SKM-1 treated with dmso at 0.1 percent for 144 hours (cell line): ENCODE measurements at regions not wholly inside any gene's neighbourhood (a gene's known extent, or its start where the extent isn't known, plus 50 kb on each side); places are given as distances from the start of the nearest gene placed in this dataset.
"Not testable (repeated sequence)": the region's sequence is repeated elsewhere in the genome, so short reads cannot be mapped to it uniquely, and the experiment has no call there.

Experiments used
- DNase-seq: peaks from one replicate; lab custom pipeline; 2025; ENCODE audit not compliant: unreplicated experiment; lab: John Stamatoyannopoulos, UW

- no peak for DNase-seq
Observed at GRCh38 chr6:86276056-86276455, 633.4 kb upstream of the SYNCRIP start.

DNA sequence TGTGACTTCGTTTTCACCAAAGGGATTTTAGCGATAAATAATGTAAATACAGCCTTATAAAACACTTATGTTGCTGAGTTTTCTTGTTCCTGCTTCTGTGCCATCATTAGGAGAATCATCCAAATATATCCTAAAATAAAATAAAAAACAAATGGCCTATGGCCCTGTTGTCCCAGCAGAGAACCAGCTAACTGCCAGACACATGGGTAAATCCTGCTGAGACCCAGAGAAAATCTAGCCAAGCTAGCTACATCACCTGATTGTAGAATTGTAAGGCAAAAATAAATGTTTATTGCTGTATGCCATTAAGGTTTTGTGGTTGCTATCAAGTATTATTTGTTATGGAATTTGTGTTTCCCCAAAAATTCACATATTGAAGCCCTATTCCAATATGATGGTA is 631.2 kb upstream of the SYNCRIP start:
- DNase-seq = no peak

DNA sequence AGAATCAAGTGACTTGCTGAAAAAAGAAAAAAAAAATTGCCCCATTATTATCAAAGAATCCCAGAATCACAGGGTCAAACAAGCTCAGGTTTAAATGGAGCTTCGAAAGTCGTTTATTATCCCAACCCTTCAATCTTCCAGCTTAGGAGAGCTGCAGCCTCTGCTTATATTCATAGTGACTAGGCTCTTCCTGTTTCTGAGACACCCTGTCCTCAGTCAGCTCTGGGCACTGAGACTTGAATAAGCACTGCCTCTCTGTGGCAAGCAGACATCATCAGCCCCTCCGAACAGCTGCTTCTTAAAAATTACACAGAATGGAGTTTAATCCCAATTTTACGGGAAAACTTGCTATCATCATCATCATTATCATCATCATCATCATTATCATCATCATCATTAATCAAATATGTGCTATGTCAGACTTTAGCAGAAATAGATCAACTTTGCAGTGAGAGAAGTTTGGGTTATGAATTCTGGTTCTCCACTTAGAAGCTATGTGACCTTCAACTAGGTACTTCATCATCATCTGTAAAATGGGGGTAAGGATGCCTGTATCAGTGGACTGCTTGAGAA is 614.0 kb upstream of the SYNCRIP start:
- DNase-seq = no peak

DNA sequence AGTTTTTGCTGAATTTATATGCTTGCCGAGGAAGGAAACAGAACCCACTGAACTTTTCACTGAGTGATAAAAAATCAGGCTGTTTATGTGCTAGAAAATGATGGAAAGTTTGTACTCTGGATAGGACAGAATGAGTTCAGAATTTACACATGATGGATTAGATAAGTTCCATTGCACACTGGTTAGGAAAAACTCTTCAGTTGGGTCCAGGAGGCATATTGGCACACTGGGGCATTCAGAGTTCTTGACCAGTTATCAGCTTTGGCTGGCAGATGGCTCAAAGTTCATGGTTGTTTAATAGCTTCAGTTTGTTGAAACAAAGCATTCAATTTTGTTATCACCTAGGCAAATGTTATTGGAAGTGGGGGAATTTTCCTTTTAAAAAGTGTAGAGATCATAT is 613.3 kb upstream of the SYNCRIP start:
- no peak for DNase-seq

DNA sequence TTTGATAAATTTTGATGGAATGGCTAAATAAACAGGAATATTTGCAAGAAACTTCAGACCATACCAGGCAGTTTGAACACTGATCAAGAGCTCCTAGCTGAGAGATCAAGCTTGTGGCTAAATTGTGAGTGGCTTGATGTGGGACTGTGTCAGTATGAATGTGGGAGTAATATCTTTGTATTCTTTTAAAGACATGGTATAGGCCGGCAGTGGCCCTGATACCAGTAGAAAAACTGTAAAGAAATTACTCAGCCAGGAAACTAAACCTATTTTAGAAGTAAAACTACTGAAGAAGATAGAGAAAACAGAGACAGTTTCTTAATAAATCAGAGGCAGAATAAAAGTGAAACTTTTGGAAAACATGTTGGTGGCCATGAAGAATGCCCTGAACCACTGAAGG is 608.4 kb upstream of the SYNCRIP start:
- DNase-seq = no peak

- DNase-seq = no peak
Observed at GRCh38 chr6:86217906-86218305, 575.2 kb upstream of the SYNCRIP start.

- no peak for DNase-seq
Observed at GRCh38 chr6:86215323-86215722, 572.6 kb upstream of the SYNCRIP start.

DNA sequence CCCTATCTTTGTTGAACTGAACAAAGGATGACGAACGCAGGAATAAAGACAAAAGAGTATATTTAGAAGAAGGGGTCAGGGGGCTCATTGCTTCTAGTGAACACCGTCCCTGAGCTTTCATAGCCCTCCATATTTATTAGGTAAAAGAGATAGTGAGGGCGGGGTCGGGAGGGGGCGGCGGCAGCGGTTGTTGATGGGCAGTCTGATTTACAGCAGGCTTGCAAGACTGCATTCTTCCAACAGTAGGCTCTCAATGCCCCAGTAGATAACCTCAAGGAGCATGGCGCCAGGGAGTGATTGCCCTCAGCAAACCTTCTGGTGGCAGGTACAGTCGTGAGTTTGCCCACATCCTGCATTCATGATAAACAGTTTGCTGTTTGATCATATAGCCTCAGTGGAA is 563.3 kb upstream of the SYNCRIP start:
- DNase-seq = no peak

DNA sequence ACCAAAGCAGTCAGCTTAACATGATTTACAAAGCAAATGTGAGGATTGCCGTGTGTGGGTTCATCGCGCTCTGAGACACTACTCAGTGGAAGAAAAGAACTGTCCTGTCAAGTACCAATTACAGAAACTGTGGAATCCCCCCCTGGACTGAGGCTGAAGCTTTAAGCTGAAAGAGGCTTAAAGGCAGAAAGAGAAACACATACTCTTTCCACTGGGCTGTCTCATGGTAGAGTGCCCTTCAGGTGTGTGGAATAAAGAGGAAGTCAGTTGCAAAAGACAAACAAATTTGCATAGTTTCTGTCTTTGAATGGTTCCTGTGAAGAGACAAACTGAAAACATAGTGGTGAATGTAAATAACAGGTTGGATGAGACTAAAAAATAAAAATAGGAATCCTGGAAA is 560.4 kb upstream of the SYNCRIP start:
- DNase-seq = no peak

DNA sequence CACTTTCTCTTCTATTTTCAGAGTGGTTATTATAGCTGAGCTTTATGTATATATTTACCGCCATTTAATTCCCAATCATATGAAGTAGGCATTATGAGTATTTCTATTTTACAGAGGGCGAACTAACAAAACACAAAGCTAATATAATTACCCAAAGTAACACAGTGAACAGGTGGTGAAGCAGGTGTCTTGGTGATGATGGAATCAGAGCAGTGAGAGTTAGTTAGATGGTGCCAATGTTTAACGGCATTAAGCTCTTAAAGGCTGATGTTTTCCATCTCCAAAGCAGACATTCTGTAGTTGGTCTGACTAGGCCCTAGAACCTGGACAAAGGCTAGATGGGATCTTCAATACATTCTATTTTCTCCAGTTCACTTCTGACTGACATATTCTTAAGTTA is 551.1 kb upstream of the SYNCRIP start:
- DNase-seq = no peak

DNA sequence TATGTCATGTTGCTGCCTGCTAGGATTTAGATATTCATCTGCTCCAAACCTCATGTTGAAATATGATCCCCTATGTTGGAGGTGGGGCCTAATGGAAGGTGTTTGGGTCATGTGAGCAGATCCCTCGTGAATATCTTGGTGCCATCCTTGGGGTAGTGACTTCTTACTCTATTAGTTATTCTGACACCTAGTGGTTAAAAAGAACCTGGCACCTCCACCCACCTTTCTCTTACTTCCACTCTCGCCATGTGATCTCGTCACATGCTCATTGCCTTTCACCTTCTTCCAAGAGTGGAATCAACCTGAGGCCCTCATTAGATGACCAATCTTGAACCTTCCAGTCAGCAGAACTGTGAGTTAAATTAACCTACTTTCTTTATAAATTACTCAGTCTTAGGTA is 549.4 kb upstream of the SYNCRIP start:
- DNase-seq = peak; percentile 4

- DNase-seq = not testable (repeated sequence)
Observed at GRCh38 chr6:86175149-86175548, 532.5 kb upstream of the SYNCRIP start.

DNA sequence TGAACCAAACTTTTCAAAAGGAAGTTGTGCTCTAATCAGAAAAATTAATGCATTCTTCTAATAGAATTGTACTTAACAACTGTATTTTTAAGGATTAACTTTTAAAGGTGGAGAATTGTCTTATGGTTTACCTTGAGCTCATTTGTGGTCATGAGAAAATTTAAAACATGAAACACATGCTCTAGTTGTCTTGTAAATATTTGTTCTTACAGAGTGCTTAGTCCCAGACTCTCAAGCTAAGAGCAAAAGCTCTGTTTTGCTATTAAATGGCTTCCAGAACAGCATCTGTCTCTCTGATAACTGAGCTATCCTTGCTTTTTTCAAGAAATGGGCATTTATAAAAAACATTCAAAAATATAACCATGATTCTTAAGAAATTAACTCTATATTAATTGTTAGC is 512.2 kb upstream of the SYNCRIP start:
- DNase-seq = no peak

GRCh38 chr6:86153521-86153920 is 510.8 kb upstream of the SYNCRIP start:
- DNase-seq = no peak

- no peak for DNase-seq
Observed at GRCh38 chr6:86152546-86152945, 509.9 kb upstream of the SYNCRIP start.

DNA sequence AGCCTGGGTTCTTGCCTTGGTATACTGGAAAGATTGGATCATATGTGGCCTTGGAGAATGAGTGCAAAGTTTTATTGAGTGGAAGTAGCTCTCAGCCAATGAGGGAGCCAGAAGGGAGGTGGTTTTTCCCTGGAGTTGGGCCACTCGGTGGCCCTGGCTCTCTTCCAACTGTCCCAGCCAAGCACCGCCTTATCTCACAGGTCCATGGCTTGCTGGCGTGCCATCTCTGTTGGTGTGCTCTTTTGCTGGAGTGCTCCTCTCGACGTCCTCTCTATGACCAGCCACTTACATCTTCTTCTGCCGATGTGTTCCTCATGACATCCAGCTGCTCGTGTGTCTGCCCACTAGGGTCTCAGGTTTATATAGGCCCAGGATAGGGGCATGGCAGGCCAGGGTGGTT is 505.9 kb upstream of the SYNCRIP start:
- no peak for DNase-seq

DNA sequence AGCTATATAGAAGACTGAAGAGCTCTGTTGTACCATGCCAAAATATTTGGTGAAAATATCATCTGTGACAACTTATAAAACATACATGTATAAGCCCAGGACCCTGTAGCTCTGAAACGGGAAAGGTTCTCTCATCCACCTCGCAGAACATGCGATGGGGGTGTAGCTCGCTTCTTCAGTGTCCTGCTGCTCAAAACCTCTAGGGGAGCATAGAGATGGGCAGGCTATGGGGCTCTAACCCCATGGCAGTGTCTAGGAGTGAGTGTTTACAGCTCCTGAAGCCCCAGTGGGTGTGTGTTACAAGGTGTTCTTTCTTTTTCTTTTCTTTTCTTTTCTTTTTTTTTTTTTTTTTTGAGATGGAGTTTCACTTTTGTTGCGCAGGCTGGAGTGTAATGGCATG is 505.2 kb upstream of the SYNCRIP start:
- no peak for DNase-seq

DNA sequence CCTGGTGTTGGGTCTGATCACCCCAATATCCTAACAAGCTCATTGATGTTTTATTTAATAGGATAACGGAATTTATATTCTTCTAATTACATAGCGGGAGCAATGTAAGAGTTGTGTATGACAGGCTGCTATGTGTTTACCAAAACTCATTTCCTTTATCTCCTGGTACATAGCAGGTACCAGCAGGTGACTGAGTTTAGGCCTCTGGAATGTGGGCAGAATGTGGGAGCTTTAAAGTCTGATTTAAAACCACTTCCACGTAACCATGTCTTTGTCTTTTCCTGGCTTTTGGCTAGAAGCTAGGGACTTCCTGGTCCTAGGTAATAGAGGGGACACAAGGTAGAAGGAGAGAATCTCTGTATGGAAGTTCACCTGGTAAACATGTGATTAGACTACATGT is 504.6 kb upstream of the SYNCRIP start:
- DNase-seq = no peak

- not testable (repeated sequence) for DNase-seq
Observed at GRCh38 chr6:86146751-86147150, 504.1 kb upstream of the SYNCRIP start.

DNA sequence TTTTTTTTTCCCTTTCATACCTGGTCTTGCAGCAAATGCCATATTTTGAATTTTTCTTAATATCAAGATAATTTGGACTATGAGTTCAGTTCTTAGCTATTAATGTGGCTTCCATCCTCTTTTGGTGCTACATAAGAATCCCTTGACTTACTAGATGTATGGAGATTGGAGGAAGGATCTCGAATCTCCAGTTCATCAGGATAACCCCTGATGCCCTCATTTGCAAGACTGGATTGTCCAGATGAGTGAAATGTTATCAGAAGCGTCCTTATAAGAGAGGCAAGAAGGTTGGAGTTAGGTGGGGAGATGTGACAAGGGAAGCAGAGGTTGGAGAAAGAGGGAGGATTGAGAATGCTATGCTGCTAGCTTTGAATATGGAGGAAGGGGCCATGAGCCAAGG is 499.6 kb upstream of the SYNCRIP start:
- no peak for DNase-seq

GRCh38 chr6:86128130-86128814 is 485.6 kb upstream of the SYNCRIP start:
- no peak for DNase-seq

DNA sequence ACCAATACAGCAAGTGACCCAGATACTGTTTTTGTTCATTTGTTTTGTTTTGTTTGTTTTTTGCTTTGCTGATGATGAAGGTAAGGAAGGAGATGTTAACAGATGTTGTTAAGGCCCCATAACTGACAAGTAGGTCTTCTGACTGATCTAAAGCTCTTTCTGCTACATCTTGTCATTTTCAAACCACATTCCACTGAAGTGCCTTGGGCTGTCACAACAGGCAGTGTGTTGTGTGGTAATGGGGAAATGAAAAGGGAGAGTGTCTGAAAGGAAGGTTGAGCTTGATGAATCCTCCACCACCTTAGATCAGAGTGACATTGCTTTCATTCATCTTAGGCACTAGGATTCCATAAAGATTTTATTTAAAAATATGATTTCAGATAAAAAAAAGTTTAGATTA is 479.4 kb upstream of the SYNCRIP start:
- DNase-seq = no peak

DNA sequence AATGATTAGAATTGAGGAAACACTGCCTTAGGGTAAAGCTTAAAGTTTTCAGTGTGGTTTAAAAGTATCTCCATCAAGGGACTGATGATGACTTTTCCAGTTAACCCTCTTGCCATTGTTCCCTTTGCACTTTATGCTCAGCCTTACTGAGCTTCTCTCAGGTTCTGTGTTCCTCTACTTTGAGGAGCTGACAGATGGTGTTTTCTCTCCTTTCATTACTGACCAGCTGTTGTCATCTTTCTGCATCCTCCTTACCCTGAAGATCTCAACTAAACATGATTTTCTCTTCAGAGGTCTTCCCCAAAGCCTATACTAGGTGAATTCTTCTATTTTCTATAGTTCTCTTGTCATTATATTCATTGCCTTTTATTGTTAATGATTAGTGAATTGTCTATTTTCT is 475.6 kb upstream of the SYNCRIP start:
- no peak for DNase-seq
